ENCODE measurements at regions not wholly inside any gene's neighbourhood (a gene's known extent, or its start where the extent isn't known, plus 50 kb on each side); places are given as distances from the start of the nearest gene placed in this dataset.

- TF ChIP-seq MBD4 (IDR thresholded peaks at IDR 0.05; ENCODE audit: borderline replicate concordance, low read length): no peak
Observed at GRCh38 chr13:59299584-59299983, 864.1 kb downstream of the DIAPH3 start (continued).

GRCh38 chr13:59300355-59301173 lies 863.2 kb downstream of the DIAPH3 start:
- in situ Hi-C loops (cut with HindIII; ENCODE audit: extremely low pct_ligation_motif_present, low pct_unique_long_range_greater_than_20kb) (no loop called here), intact Hi-C loops (cut with micrococcal nuclease; ENCODE audit: unreplicated experiment) (no loop called here)
- Histone ChIP-seq H3K4me2 (ENCODE audit: low read depth, low read length) (no peak overlapping the region), H2AFZ (ENCODE audit: low read length) (no peak overlapping the region), H3K79me2 (ENCODE audit: insufficient read depth, low read length) (no peaks in the 10 kb centered on the region), H3K27me3 (ENCODE audit: control insufficient read depth in 1 of 2, insufficient read depth in 2 of 2, low read length in 2 of 2) (no peaks in the 10 kb centered on the region), H3K4me1 (ENCODE audit: insufficient read depth, low read length) (no peaks in the 10 kb centered on the region), H3K9me3 (ENCODE audit: low read length) (no peaks in the 10 kb centered on the region), H4K20me1 (ENCODE audit: insufficient read depth, low read length) (no peaks in the 10 kb centered on the region), H3K36me3 (replicated peaks in 1 of 2; ENCODE audit: control insufficient read depth in 1 of 2, insufficient read depth in 2 of 2, low read length in 2 of 2) (no peaks in the 10 kb centered on the region), H3K9ac (ENCODE audit: insufficient read depth, low read depth, low read length) (no peak overlapping the region), H3K27ac (ENCODE audit: extremely low read length, insufficient read depth, low read length) (no peak overlapping the region), H3K4me3 (replicated peaks in 1 of 3; ENCODE audit: insufficient read depth in 1 of 3, low read depth in 2 of 3, low read length in 3 of 3) (no peak overlapping the region)
- ChIA-PET CTCF (ENCODE audit: low intra/inter-chr PET ratio, low total read pairs) (no interaction called here), POLR2A (no interaction called here)
- no peak for DNase-seq (ENCODE audit: low spot score)
- 29% methylated on average over 9 of the region's 9 CpGs for WGBS (ENCODE audit: low lambda C conversion rate)
- BruUV-seq (replicated peaks): no TSS peak
- ATAC-seq: no peak
- FAIRE-seq: no peak
- no peak for TF ChIP-seq CHCHD3 (CRISPR knock-in tag; IDR thresholded peaks at IDR 0.05)
- no peak for TF ChIP-seq NBN (conservative IDR thresholded peaks at IDR 0.05)
- TF ChIP-seq TCF7 (IDR thresholded peaks at IDR 0.05; ENCODE audit: low read depth): no peak
- no peak for TF ChIP-seq NFKB2 (CRISPR knock-in tag; IDR thresholded peaks at IDR 0.05; ENCODE audit: borderline replicate concordance)
- no peak for TF ChIP-seq FIP1L1 (IDR thresholded peaks at IDR 0.05; ENCODE audit: borderline replicate concordance, insufficient read depth, low read depth, low read length)

- H3K9ac ChIP-seq (ENCODE audit: insufficient read depth, low read depth, low read length): no peak overlapping the region
- ChIA-PET POLR2A (no interaction called here), CTCF (ENCODE audit: low intra/inter-chr PET ratio, low total read pairs) (no interaction called here)
- H3K27ac ChIP-seq (ENCODE audit: extremely low read length, insufficient read depth, low read length): no peak overlapping the region
- H3K36me3 ChIP-seq (replicated peaks in 1 of 2; ENCODE audit: control insufficient read depth in 1 of 2, insufficient read depth in 2 of 2, low read length in 2 of 2): no peaks in the 10 kb centered on the region
- H2AFZ ChIP-seq (ENCODE audit: low read length): no peak overlapping the region
- no peak overlapping the region for H3K4me2 ChIP-seq (ENCODE audit: low read depth, low read length)
- no peaks in the 10 kb centered on the region for H3K27me3 ChIP-seq (ENCODE audit: control insufficient read depth in 1 of 2, insufficient read depth in 2 of 2, low read length in 2 of 2)
- no peaks in the 10 kb centered on the region for H4K20me1 ChIP-seq (ENCODE audit: insufficient read depth, low read length)
- no TSS peak for BruUV-seq (replicated peaks)
- ATAC-seq (no peak), FAIRE-seq (no peak), DNase-seq (ENCODE audit: low spot score) (no peak)
- in situ Hi-C loops (cut with HindIII; ENCODE audit: extremely low pct_ligation_motif_present, low pct_unique_long_range_greater_than_20kb): no loop called here
- WGBS (ENCODE audit: low lambda C conversion rate): 2% methylated on average over 2 of the region's 2 CpGs
- H3K4me3 ChIP-seq (replicated peaks in 1 of 3; ENCODE audit: insufficient read depth in 1 of 3, low read depth in 2 of 3, low read length in 3 of 3): no peak overlapping the region
- intact Hi-C loops (cut with micrococcal nuclease; ENCODE audit: unreplicated experiment): no loop called here
- no peaks in the 10 kb centered on the region for H3K4me1 ChIP-seq (ENCODE audit: insufficient read depth, low read length)
- TF ChIP-seq ZNF468 (CRISPR knock-in tag; IDR thresholded peaks at IDR 0.05): no peak
- no peak for TF ChIP-seq ZNF20 (CRISPR knock-in tag; IDR thresholded peaks at IDR 0.05)
- no peak for TF ChIP-seq TOPORS (CRISPR knock-in tag; IDR thresholded peaks at IDR 0.05)
- no peak for TF ChIP-seq KDM3A (CRISPR knock-in tag; IDR thresholded peaks at IDR 0.05; ENCODE audit: low read depth)
- TF ChIP-seq SYNCRIP (IDR thresholded peaks at IDR 0.05; ENCODE audit: insufficient read depth, low read depth, low read length): no peak
- H3K79me2 ChIP-seq (ENCODE audit: insufficient read depth, low read length): no peaks in the 10 kb centered on the region
- H3K9me3 ChIP-seq (ENCODE audit: low read length): no peaks in the 10 kb centered on the region
Observed at GRCh38 chr13:59301174-59301567, 862.6 kb downstream of the DIAPH3 start.

All from HepG2 (cell line).